ENCODE measurements at regions not wholly inside any gene's neighbourhood (a gene's known extent, or its start where the extent isn't known, plus 50 kb on each side); places are given as distances from the start of the nearest gene placed in this dataset.

DNA sequence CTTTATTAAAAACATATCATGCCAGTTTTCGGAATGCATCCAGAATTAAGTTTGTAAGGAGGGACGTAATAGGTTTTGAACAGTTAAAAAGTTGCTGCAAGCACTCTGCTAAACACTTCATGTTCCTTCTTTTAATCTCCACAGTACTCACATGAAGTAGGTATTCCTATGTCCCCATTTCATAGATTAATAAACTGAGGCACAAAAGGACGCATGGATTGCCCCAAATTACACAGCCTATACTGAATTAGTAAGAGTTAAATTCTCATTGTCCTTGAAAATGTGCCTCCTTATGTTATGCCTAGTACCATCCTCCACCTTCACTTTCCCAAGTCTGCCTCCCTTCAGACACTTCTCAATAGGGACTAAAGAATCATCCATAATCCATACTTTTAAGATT is 358.9 kb upstream of the ATP5MC3 start:
- DNase-seq (ENCODE audit: insufficient read length, low spot score), result no peak
- TF ChIP-seq POLR2A (IDR thresholded peaks at IDR 0.05; ENCODE audit: low read depth, low read length), result no peak

DNA sequence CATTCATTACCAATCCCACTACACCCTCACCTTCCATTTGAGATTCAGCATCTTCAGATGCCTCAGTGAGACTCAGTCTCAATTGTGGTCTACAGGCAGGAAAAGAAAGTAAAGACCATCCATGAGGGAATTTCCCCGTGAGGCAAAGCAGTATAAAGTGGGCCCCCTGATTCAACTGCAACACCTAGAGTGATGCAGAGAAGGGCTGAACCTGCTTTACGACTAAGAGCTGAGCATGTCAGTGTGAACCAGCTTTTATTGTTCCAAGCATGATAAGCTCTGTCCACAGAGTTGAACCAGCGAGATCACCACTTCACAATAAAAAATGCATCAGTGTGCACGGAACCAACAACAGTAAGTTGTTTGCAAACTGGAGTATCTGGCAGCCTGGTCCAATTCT is 357.6 kb upstream of the ATP5MC3 start:
- no peak for FAIRE-seq
- TF ChIP-seq POLR2A (IDR thresholded peaks at IDR 0.05; ENCODE audit: low read depth, low read length), result no peak
- DNase-seq (ENCODE audit: insufficient read length, low spot score), result no peak

More for the DNA sequence above, 358.9 kb upstream of the ATP5MC3 start:
- no peak for FAIRE-seq

DNA sequence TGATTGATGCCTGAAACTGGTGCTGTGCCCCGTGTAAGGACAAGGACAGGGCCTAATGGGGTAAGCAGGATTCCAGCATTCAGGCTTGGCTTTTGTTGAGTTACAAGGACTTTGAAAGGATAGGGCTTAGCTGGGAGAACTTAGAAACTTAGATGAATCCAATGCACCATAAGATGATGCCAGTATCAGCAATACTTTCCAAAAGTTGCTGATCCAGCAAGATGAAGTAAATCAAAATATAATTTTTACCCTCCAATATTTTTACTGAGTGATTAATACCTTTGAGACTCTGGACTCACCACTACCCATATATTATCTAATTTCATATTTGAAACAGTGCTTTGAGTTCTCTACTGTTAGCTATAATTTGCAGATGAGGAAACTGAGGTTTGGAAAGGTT is 354.5 kb upstream of the ATP5MC3 start:
- TF ChIP-seq POLR2A (IDR thresholded peaks at IDR 0.05; ENCODE audit: low read depth, low read length), result no peak
- FAIRE-seq, result no peak

DNA sequence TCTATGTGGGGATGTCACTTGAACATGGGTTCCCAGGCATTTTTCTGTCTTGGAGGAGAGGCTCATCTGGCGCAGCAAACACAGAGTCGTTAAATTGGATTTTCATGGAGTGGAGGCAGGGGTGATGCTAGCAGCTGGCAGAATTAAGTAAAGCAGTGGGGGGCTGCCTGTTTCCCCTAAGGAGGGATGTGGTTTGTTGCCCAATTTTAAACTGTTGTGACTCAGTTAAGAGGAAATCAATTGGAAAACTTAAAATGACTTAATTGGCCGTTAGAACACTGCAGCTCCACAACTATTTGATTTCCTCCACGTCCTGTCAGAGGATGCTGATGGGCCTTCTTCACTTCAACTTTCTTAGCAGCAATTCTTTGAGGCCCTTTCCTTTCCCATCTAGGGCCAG is 354.1 kb upstream of the ATP5MC3 start:
- no peak for TF ChIP-seq POLR2A (IDR thresholded peaks at IDR 0.05; ENCODE audit: low read depth, low read length)
- no peak for DNase-seq (ENCODE audit: insufficient read length, low spot score)
- no peak for FAIRE-seq

More for the DNA sequence above, 354.5 kb upstream of the ATP5MC3 start:
- DNase-seq (ENCODE audit: insufficient read length, low spot score), result no peak

DNA sequence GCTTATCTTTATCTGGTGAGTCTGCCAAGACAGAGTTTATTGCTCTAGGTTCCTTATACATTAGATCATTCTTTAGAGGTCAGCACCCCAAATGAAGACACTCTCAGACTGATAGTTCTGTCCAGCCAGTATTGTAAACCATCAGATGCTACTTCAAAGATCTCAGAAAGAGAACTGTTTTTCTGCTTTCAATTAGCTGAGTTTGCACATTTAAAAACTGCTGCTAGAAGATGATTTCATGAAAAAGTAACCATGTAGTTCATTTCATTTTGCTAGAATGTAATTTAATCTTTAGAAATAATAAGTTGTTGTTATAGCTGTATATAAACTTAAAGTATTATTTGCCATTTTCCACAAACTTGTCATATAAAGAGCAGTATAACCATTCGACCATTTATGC is 344.5 kb upstream of the ATP5MC3 start:
- FAIRE-seq (no peak), DNase-seq (ENCODE audit: insufficient read length, low spot score) (no peak)
- no peak for TF ChIP-seq POLR2A (IDR thresholded peaks at IDR 0.05; ENCODE audit: low read depth, low read length)

DNA sequence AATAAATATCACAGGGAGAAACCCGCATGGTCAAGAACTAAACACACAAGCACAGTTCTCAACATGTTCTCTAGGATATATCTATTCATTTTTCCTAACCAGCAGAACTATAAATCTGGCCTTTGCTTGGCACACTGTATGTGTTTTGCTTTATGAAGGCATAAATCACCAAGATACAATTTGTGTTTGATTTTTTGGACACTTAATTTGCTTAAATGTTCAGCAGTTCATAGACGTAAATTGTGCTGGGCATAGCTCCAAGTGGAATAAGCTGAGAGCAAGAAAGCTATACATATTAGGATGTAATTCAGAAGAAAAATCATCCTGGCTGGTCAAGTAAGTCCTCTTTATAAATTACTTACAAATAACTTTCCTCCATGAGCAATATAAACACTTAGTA is 341.5 kb upstream of the ATP5MC3 start:
- DNase-seq (ENCODE audit: insufficient read length, low spot score) (no peak), FAIRE-seq (no peak)
- TF ChIP-seq POLR2A (IDR thresholded peaks at IDR 0.05; ENCODE audit: low read depth, low read length), result no peak

DNA sequence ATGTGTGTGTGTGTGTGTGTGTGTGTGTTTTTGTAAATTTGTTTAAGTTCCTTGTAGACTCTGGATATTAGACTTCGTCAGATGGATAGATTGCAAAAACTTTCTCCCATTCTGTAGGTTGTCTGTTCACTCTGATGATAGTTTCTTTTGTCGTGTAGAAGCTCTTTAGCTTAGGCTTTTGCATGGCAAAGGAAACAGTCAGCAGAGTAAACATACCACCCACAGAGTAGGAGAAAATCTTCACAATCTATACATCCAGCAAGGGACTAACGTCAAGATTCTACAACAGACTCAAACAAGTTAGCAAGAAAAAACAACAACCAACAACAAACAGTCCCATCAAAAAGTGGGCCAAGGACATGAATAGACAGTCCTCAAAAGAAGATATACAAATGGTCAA is 336.7 kb upstream of the ATP5MC3 start:
- FAIRE-seq (no peak), DNase-seq (ENCODE audit: insufficient read length, low spot score) (no peak)
- no peak for TF ChIP-seq POLR2A (IDR thresholded peaks at IDR 0.05; ENCODE audit: low read depth, low read length)

DNA sequence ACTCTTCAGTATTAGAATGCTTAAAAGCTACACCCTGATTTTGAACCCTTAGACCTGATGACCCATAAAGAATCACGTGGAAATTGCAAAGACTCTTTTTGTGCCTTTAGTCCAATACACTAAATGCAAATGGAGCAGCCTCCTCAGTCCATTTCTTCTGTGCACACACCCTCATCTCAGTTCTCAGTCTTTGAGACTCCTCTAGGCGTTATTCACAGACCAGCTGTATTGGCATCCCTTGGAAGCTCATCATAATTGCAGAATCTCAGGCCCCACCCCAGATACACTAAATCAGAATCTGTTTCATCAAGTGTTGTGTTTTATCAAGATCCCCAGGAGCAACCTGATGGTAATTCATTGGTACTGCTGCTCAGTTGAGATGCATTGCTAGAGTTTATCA is 335.0 kb upstream of the ATP5MC3 start:
- no peak for TF ChIP-seq POLR2A (IDR thresholded peaks at IDR 0.05; ENCODE audit: low read depth, low read length)
- FAIRE-seq (no peak), DNase-seq (ENCODE audit: insufficient read length, low spot score) (no peak)

DNA sequence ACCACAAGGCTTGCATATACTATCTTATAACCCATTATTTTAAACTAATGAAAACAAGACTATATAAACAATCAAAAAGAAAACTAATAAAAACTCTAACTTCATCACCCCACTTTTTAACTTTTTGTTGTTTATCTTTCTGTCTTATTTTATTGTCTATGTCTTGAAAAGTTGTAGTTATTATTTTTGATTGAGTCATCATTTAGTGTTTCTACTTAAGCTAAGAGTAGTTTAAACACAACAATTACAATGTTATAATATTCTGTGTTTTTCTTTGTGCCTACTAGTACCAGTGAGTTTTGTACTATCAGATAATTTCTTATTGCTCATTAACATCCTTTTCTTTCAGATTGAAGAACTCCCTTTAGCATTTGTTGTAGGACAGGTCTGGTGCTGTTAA is 318.7 kb upstream of the ATP5MC3 start:
- FAIRE-seq (no peak), DNase-seq (ENCODE audit: insufficient read length, low spot score) (no peak)
- TF ChIP-seq POLR2A (IDR thresholded peaks at IDR 0.05; ENCODE audit: low read depth, low read length), result no peak

DNA sequence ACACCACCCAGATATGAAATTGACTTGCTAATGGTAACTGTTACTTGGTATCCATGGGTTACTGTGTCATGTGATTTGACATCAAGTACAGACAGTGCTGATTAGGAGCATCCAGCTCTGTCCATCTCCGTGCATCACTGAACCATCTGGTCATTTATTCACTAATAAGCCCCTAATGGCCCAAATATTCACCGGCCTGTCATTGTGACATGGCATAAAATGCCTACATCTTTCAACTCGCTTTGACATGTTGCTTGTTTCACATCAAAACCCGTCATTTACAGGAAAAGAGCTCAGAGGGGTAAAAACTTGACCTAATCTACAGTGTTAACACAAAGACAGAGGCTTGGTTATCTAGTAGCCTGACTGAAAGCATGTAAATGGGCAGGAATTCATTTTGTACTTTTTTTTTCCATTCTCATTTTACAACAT is 308.9 kb upstream of the ATP5MC3 start:
- DNase-seq (ENCODE audit: insufficient read length, low spot score) (no peak), FAIRE-seq (no peak)
- TF ChIP-seq POLR2A (IDR thresholded peaks at IDR 0.05; ENCODE audit: low read depth, low read length), result no peak

DNA sequence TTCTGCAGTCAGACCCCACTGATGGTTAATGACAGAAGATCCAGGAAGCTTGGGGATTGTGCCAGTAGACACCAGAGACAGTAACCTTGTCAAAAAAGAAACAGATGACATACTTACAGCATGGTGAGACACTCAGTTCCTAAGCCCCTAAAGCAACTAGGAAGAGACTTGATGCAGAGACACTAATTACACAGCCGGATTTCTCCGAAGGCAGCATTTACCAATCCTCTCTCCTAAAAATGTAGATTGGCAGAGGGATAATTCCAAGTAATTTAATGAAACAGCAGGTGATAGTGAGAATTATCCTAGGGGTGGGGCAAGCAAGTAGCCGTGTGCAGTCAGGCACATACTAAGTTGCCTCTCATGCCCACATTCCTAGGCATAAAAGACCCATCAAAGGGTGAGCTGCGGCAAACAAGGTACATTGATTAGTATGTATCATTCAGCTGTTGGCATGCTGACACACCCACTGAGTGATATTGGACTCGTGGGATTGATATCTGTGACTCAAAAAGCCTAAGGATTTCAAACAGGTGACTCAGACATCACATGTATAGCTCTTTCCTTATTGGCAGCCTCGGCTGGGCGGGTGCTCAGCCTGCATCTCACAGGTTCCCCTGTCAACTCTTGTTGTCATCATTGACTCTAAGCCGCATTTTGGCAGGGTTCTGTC is 296.7 kb upstream of the ATP5MC3 start:
- FAIRE-seq (no peak), DNase-seq (ENCODE audit: insufficient read length, low spot score) (peak; percentile 12)
- no peak for TF ChIP-seq POLR2A (IDR thresholded peaks at IDR 0.05; ENCODE audit: low read depth, low read length)

DNA sequence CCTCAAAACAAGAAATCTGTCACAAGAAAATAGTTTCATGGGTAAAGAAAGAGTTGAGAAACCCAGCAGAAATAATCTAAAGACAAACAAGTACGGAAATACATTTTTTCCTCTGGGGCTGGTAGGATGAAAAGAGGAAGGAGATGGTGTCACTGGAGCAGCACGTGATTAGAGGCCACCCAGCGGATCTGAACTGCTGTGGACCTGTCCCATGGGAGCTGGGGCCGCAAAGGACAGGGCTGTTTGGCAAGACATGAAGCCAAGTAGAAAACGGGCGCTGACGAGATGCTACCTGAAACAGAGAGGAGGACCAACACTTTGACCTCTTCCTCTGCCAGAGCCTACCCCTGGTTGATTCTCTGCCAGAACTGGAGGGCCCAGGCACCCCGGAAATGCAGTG is 295.4 kb upstream of the ATP5MC3 start:
- no peak for FAIRE-seq
- no peak for DNase-seq (ENCODE audit: insufficient read length, low spot score)

DNA sequence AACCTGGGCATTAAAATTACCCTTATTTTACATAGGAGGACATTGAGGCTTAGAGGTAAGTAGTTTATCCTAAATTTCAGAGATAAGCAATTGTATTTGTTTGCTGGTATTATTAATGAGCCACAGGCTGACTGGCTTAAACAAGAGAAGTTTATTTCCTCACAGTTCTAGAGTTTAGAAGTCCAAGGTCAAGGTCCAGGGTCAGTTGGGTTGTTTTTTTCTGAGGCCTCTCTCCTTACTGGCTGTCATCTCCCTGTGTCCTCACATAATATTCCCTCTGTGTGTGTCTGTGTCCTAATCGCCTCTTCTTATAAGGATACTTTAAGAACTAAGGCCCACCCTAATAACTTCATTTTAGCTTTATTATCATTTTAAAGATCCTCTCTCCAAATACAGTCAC is 294.9 kb upstream of the ATP5MC3 start:
- no peak for FAIRE-seq
- DNase-seq (ENCODE audit: insufficient read length, low spot score), result no peak
- no peak for TF ChIP-seq POLR2A (IDR thresholded peaks at IDR 0.05; ENCODE audit: low read depth, low read length)

More for the DNA sequence above, 295.4 kb upstream of the ATP5MC3 start:
- TF ChIP-seq POLR2A (IDR thresholded peaks at IDR 0.05; ENCODE audit: low read depth, low read length), result no peak

DNA sequence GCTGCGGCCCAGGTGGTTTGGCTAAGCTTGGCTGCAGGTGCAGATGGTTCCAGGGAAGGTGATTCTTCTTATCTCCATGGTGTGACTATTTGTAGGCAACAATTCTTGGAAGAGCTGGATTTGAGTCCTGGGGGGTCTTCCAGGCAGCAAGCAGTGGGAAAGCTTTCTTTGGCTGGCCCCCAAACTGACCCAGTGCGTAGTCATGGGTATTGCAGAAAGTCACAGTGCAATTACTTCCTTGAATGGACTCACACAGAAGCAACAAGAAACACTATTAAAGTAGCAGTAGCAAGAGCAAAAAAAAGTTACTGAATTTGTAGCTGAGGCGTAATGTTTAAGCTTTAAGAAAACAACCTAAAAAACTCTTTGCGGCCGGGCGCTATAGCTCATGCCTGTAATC is 293.6 kb upstream of the ATP5MC3 start:
- no peak for TF ChIP-seq POLR2A (IDR thresholded peaks at IDR 0.05; ENCODE audit: low read depth, low read length)
- no peak for FAIRE-seq
- DNase-seq (ENCODE audit: insufficient read length, low spot score), result no peak

DNA sequence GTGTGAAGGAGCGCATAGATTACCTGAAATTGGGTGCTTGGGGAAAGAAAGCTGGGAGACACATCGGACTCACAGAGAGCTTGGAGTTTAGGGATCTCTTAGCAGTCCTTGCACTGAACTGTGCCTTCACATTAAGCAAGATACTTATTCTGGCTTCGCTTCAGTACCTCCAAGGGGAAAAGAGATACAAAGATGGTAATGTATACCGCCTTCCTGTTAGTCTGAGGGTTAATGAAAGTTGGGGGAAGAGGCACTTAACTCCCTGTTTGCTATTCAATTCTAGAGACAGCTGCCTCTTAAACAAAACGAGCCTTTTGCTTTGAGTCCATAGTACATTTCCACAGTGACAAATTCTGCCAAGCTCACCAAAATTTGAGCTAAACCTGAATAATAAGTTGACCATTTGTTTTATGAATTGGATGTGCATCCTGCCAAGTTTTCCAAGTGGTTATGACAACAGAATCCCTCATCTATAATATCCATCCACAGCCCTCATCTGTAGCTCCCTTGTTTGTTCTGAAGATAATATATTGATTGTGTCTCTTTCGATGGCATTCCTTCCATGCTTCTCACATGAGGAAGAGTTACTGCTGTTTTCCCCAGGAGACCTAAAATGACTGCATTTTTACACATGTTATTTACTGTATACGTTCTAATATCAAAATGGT is 287.1 kb upstream of the ATP5MC3 start:
- DNase-seq (ENCODE audit: insufficient read length, low spot score), result no peak
- no peak for FAIRE-seq
- TF ChIP-seq POLR2A (IDR thresholded peaks at IDR 0.05; ENCODE audit: low read depth, low read length), result no peak

Data from H54 (cell line).